Hepatocyte (in vitro differentiated cells): ENCODE measurements at regions not wholly inside any gene's neighbourhood (a gene's known extent, or its start where the extent isn't known, plus 50 kb on each side); places are given as distances from the start of the nearest gene placed in this dataset.

Experiments
- DNase-seq: peaks from one replicate; pipeline ENCODE4 v3.0.0-alpha.2; 2016; ENCODE audit warnings: low spot score
- H2AFZ ChIP-seq: fragments of 200-600 bp; sonication (generic); 2 replicates; pipeline ENCODE4 v1.6.0; 2016; ENCODE audit warnings: antibody characterized with exemption, mild to moderate bottlenecking
- H3K27ac ChIP-seq: fragments of 200-600 bp; sonication (generic); 2 replicates; pipeline ENCODE4 v1.5.1; 2016; ENCODE audit warnings: mild to moderate bottlenecking
- H3K27me3 ChIP-seq: fragments of 200-600 bp; sonication (generic); 2 replicates; pipeline ENCODE4 v1.6.1; 2016
- H3K36me3 ChIP-seq: fragments of 200-600 bp; sonication (generic); replicated peaks from 2 replicates; pipeline ENCODE4 v1.5.1; 2016; ENCODE audit warnings: low read depth; ENCODE audit not compliant: insufficient read depth
- H3K4me1 ChIP-seq: fragments of 200-600 bp; sonication (generic); 2 replicates; pipeline ENCODE4 v1.5.1; 2016; ENCODE audit warnings: mild to moderate bottlenecking, moderate library complexity; ENCODE audit not compliant: insufficient read depth
- H3K4me2 ChIP-seq: fragments of 200-600 bp; sonication (generic); 2 replicates; pipeline ENCODE4 v1.6.0; 2016
- H3K4me3 ChIP-seq: fragments of 200-600 bp; sonication (generic); 2 replicates; pipeline ENCODE4 v1.5.1; 2016; ENCODE audit warnings: mild to moderate bottlenecking
- H3K79me2 ChIP-seq: fragments of 200-600 bp; sonication (generic); 2 replicates; pipeline ENCODE4 v1.6.0; 2017; ENCODE audit warnings: mild to moderate bottlenecking
- H3K9me2 ChIP-seq: fragments of 200-600 bp; sonication (generic); replicated peaks from 2 replicates; pipeline ENCODE4 v1.6.0; 2017; ENCODE audit warnings: mild to moderate bottlenecking; ENCODE audit not compliant: insufficient read depth
- H3K9me3 ChIP-seq: fragments of 200-600 bp; sonication (generic); 2 replicates; pipeline ENCODE4 v1.5.1; 2016; ENCODE audit warnings: low read depth, mild to moderate bottlenecking
- H4K20me1 ChIP-seq: fragments of 200-600 bp; sonication (generic); 2 replicates; pipeline ENCODE4 v1.6.0; 2016; ENCODE audit warnings: mild to moderate bottlenecking; ENCODE audit not compliant: insufficient read depth, poor library complexity, severe bottlenecking
- CTCF ChIP-seq: fragments of 200-600 bp; sonication (generic); IDR thresholded peaks from 2 replicates; pipeline ENCODE4 v1.5.1; 2016; ENCODE audit warnings: antibody characterized with exemption, mild to moderate bottlenecking; ENCODE audit not compliant: poor library complexity
- EZH2 ChIP-seq: fragments of 200-600 bp; sonication (generic); IDR thresholded peaks from 2 replicates; pipeline ENCODE4 v1.6.1; 2016; ENCODE audit warnings: antibody characterized with exemption, mild to moderate bottlenecking, borderline replicate concordance
- EZH2phosphoT487 ChIP-seq: fragments of 200-600 bp; sonication (generic); IDR thresholded peaks from one replicate; pipeline ENCODE4 v1.6.1; 2018; ENCODE audit warnings: antibody characterized with exemption, mild to moderate bottlenecking, low read depth, moderate library complexity; ENCODE audit not compliant: unreplicated experiment, severe bottlenecking
- WGBS: methylation state at CpG from one replicate; pipeline ENCODE4 v1.1.6; 2016; ENCODE audit warnings: low lambda C conversion rate; ENCODE audit errors: missing lambda C conversion rate; 5-methylcytosine and 5-hydroxymethylcytosine counted together

DNA sequence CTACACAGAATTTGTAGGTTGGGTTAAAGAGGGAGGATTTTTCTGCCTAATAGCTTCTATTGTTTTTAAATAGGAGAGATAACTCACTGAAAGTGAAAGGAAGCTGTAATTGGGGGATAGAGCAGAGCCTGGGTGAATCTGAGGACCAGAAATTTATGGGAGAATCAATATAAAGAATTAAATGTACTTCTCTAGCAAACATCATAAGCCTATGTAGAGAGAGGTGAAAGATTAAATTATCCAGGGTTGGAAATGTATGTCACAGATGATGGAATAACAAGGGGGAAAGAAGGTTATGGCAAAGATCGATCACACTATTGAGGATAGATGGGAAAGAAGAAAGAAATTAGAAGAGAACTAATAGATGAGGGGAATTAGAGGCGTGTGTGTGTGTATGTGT, 104.4 kb upstream of the DCAF8L1 start:
- DNase-seq = no peak
- Histone ChIP-seq H3K9me3 (no peaks in the 10 kb centered on the region), H3K36me3 (no peaks in the 10 kb centered on the region), H3K79me2 (no peaks in the 10 kb centered on the region), H4K20me1 (no peaks in the 10 kb centered on the region), H3K27me3 (no peaks in the 10 kb centered on the region), H3K4me1 (no peaks in the 10 kb centered on the region), H3K4me2 (no peak overlapping the region), H3K9me2 (no peaks in the 10 kb centered on the region), H3K4me3 (no peak overlapping the region), H3K27ac (no peak overlapping the region), H2AFZ (no peak overlapping the region)
- WGBS = 65% methylated on average over 2 of the region's 2 CpGs
- TF ChIP-seq CTCF = no peak
- TF ChIP-seq EZH2phosphoT487 = no peak
- TF ChIP-seq EZH2 = no peak

DNA sequence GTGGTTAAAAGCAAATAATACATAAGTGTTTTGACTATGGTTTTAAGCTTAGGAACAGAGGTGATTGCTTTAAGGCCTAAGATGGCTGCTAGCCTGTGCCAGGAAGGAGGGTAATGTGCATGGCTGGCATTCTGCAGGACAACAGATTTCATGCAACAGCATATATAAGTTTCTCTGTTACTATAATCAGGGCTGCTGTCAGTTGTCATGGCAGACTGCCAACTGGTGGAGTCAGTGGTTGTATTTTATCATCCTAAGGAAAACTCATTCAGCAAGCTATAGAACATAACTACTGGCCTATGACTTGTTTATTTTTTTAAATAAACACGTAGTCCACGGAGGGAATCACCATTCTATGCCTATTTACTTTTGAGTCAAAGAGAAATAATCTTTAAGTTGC, 77.7 kb upstream of the DCAF8L1 start:
- H3K4me3 ChIP-seq = no peak overlapping the region
- H2AFZ ChIP-seq = no peak overlapping the region
- 18% methylated on average over 2 of the region's 2 CpGs for WGBS
- no peaks in the 10 kb centered on the region for H4K20me1 ChIP-seq
- H3K79me2 ChIP-seq = no peaks in the 10 kb centered on the region
- no peaks in the 10 kb centered on the region for H3K27me3 ChIP-seq
- no peaks in the 10 kb centered on the region for H3K4me1 ChIP-seq
- peaks cover 7% of the 10 kb centered on the region for H3K9me3 ChIP-seq
- no peak for TF ChIP-seq CTCF
- TF ChIP-seq EZH2phosphoT487 = no peak
- no peak for TF ChIP-seq EZH2
- no peak for DNase-seq
- no peaks in the 10 kb centered on the region for H3K36me3 ChIP-seq
- no peak overlapping the region for H3K27ac ChIP-seq
- no peak overlapping the region for H3K4me2 ChIP-seq
- no peaks in the 10 kb centered on the region for H3K9me2 ChIP-seq

GRCh38 chrX:28042826-28043564, 61.7 kb upstream of the DCAF8L1 start:
- H3K79me2 ChIP-seq = no peaks in the 10 kb centered on the region
- no peaks in the 10 kb centered on the region for H4K20me1 ChIP-seq
- no peaks in the 10 kb centered on the region for H3K27me3 ChIP-seq
- 93% methylated on average over 27 of the region's 27 CpGs for WGBS
- no peaks in the 10 kb centered on the region for H3K9me3 ChIP-seq
- no peak for DNase-seq
- H3K4me2 ChIP-seq = no peak overlapping the region
- H3K27ac ChIP-seq = no peak overlapping the region
- H3K36me3 ChIP-seq = no peaks in the 10 kb centered on the region
- no peak overlapping the region for H2AFZ ChIP-seq
- no peak overlapping the region for H3K4me3 ChIP-seq
- no peaks in the 10 kb centered on the region for H3K9me2 ChIP-seq
- H3K4me1 ChIP-seq = no peaks in the 10 kb centered on the region
- TF ChIP-seq CTCF = no peak
- no peak for TF ChIP-seq EZH2phosphoT487
- TF ChIP-seq EZH2 = no peak

DNA sequence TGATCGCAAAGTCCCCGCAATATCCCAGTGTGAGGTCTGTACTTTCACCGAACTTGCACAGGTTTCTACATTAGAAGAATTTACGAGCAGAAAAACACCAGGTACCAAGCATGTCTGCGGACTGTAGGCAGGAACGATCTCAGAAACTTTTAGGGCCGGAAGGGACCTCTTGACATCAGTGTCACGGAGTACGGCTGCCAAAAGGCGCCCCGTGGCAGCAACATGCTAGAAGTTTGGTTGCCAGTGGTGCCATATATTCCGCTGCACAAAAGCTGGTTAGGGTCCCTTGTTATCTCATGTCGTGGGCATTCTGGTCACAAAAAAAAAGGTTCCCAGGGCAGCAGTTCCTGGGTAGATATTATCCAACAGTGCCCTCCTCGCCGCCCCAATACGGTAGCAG, 61.0 kb upstream of the DCAF8L1 start:
- Histone ChIP-seq H3K79me2 (no peaks in the 10 kb centered on the region), H3K36me3 (no peaks in the 10 kb centered on the region), H3K4me1 (no peaks in the 10 kb centered on the region), H4K20me1 (no peaks in the 10 kb centered on the region), H3K9me2 (no peaks in the 10 kb centered on the region), H2AFZ (no peak overlapping the region), H3K27ac (no peak overlapping the region), H3K4me3 (no peak overlapping the region), H3K4me2 (no peak overlapping the region), H3K27me3 (no peaks in the 10 kb centered on the region), H3K9me3 (no peaks in the 10 kb centered on the region)
- DNase-seq = no peak
- 88% methylated on average over 16 of the region's 16 CpGs for WGBS
- TF ChIP-seq CTCF = no peak
- no peak for TF ChIP-seq EZH2phosphoT487
- no peak for TF ChIP-seq EZH2
